ENCODE measurements at regions not wholly inside any gene's neighbourhood (a gene's known extent, or its start where the extent isn't known, plus 50 kb on each side); places are given as distances from the start of the nearest gene placed in this dataset.
"Not testable (repeated sequence)": the region's sequence is repeated elsewhere in the genome, so short reads cannot be mapped to it uniquely, and the experiment has no call there.

- ATAC-seq (ENCODE audit: low FRiP score in 2 of 2) (no peak), DNase-seq (no peak)
- H3K4me1 ChIP-seq, result no peaks in the 10 kb centered on the region
- H3K4me3 ChIP-seq, result no peak overlapping the region
- no peak for TF ChIP-seq POLR2A (IDR thresholded peaks at IDR 0.05)
- no peak for TF ChIP-seq EP300 (IDR thresholded peaks at IDR 0.05)
- no peak for TF ChIP-seq POLR2AphosphoS5 (IDR thresholded peaks at IDR 0.05)
- no peak for TF ChIP-seq CTCF (IDR thresholded peaks at IDR 0.05)
- H3K36me3 ChIP-seq, result no peaks in the 10 kb centered on the region
- H3K27ac ChIP-seq, result no peak overlapping the region
- H3K9me3 ChIP-seq, result peaks cover 0 to 18% (median 0%) of the 10 kb centered on the region in 4 donors
- WGBS, 2 donors, result 17 to 39% methylated on average over 1 to 2 of the region's 2 CpGs
- H3K27me3 ChIP-seq, result no peaks in the 10 kb centered on the region
Measured at GRCh38 chrX:137930533-137930932, 364.6 kb downstream of the ZIC3 start.

GRCh38 chrX:137934214-137934613 is 368.3 kb downstream of the ZIC3 start:
- not testable (repeated sequence) for ATAC-seq (ENCODE audit: low FRiP score in 2 of 2); H3K4me1 ChIP-seq; H3K27me3 ChIP-seq; H3K36me3 ChIP-seq; H3K4me3 ChIP-seq; H3K27ac ChIP-seq; DNase-seq
- H3K9me3 ChIP-seq, result peaks cover 0 to 22% (median 0%) of the 10 kb centered on the region in 4 donors
- WGBS, 2 donors, result 83 to 88% methylated on average over 1 of the region's 1 CpG

- DNase-seq; H3K4me1 ChIP-seq; H3K36me3 ChIP-seq; H3K4me3 ChIP-seq; H3K27me3 ChIP-seq; H3K27ac ChIP-seq; ATAC-seq (ENCODE audit: low FRiP score in 2 of 2): not testable (repeated sequence)
- H3K9me3 ChIP-seq, result peaks cover 0 to 22% (median 0%) of the 10 kb centered on the region in 4 donors
- 85% methylated on average over 4 of the region's 4 CpGs; no CpG with 5 or more reads in 1 of the 2 donors for WGBS, 2 donors
Measured at GRCh38 chrX:137934887-137935286, 369.0 kb downstream of the ZIC3 start.

GRCh38 chrX:137945470-137945869 is 379.5 kb downstream of the ZIC3 start:
- H3K4me1 ChIP-seq, result no peaks in the 10 kb centered on the region
- ATAC-seq (ENCODE audit: low FRiP score in 2 of 2) (no peak), DNase-seq (no peak)
- H3K27ac ChIP-seq, result no peak overlapping the region
- H3K27me3 ChIP-seq, result no peaks in the 10 kb centered on the region
- H3K36me3 ChIP-seq, result no peaks in the 10 kb centered on the region
- no peak overlapping the region for H3K4me3 ChIP-seq
- 47 to 58% methylated on average over 4 to 6 of the region's 6 CpGs for WGBS, 2 donors
- H3K9me3 ChIP-seq, result no peaks in the 10 kb centered on the region
- no peak for TF ChIP-seq POLR2A (IDR thresholded peaks at IDR 0.05)
- no peak for TF ChIP-seq POLR2AphosphoS5 (IDR thresholded peaks at IDR 0.05)
- no peak for TF ChIP-seq CTCF (IDR thresholded peaks at IDR 0.05)
- no peak for TF ChIP-seq EP300 (IDR thresholded peaks at IDR 0.05)

GRCh38 chrX:137969191-137969590 is 403.3 kb downstream of the ZIC3 start:
- H3K27ac ChIP-seq, result no peak overlapping the region
- H3K9me3 ChIP-seq, result no peaks in the 10 kb centered on the region
- ATAC-seq (ENCODE audit: low FRiP score in 2 of 2), result no peak
- no peak overlapping the region for H3K4me3 ChIP-seq
- DNase-seq, result no peak
- no peak for TF ChIP-seq POLR2AphosphoS5 (IDR thresholded peaks at IDR 0.05)
- no peak for TF ChIP-seq POLR2A (IDR thresholded peaks at IDR 0.05)
- TF ChIP-seq CTCF (IDR thresholded peaks at IDR 0.05), result no peak
- TF ChIP-seq EP300 (IDR thresholded peaks at IDR 0.05), result no peak
- H3K27me3 ChIP-seq, result no peaks in the 10 kb centered on the region
- no peaks in the 10 kb centered on the region for H3K36me3 ChIP-seq
- no peaks in the 10 kb centered on the region for H3K4me1 ChIP-seq

GRCh38 chrX:137982472-137983172 is 416.7 kb downstream of the ZIC3 start:
- DNase-seq (no peak), ATAC-seq (ENCODE audit: low FRiP score in 2 of 2) (no peak)
- H3K36me3 ChIP-seq, result no peaks in the 10 kb centered on the region
- H3K9me3 ChIP-seq, result no peaks in the 10 kb centered on the region
- H3K4me1 ChIP-seq, result no peaks in the 10 kb centered on the region
- no peak overlapping the region for H3K4me3 ChIP-seq
- no peaks in the 10 kb centered on the region for H3K27me3 ChIP-seq
- no peak overlapping the region for H3K27ac ChIP-seq
- WGBS, 2 donors, result 63 to 70% methylated on average over 1 of the region's 1 CpG
- TF ChIP-seq EP300 (IDR thresholded peaks at IDR 0.05), result no peak
- no peak for TF ChIP-seq POLR2A (IDR thresholded peaks at IDR 0.05)
- no peak for TF ChIP-seq POLR2AphosphoS5 (IDR thresholded peaks at IDR 0.05)
- no peak for TF ChIP-seq CTCF (IDR thresholded peaks at IDR 0.05)
